Activated CD8-positive, alpha-beta T cell treated with anti-CD3 and anti-CD28 coated beads for 36 hours (primary cell): ENCODE measurements at regions not wholly inside any gene's neighbourhood (a gene's known extent, or its start where the extent isn't known, plus 50 kb on each side); places are given as distances from the start of the nearest gene placed in this dataset.
"Not testable (repeated sequence)": the region's sequence is repeated elsewhere in the genome, so short reads cannot be mapped to it uniquely, and the experiment has no call there.

Experiments
- ATAC-seq: fragments of 200-7000 bp; cut with Tn5 transposase; one replicate; pipeline ENCODE4 v1.10.0; 2021; ENCODE audit warnings: mild to moderate bottlenecking, moderate library complexity
- CTCF ChIA-PET: fragments of 350-600 bp; sonication (Branson Sonifier 250); formaldehyde crosslinking; loops from one replicate; lab custom pipeline; 2021; ENCODE audit warnings: antibody characterized with exemption; lab: Charles Lee
- POLR2A ChIA-PET: fragments of 350-600 bp; sonication (Branson Sonifier 250); formaldehyde crosslinking; loops from one replicate; lab custom pipeline; 2021; ENCODE audit warnings: antibody characterized with exemption; lab: Charles Lee
- DNase-seq: peaks from one replicate; pipeline ENCODE4 v3.0.0-alpha.2; 2020
- H3K27ac Mint-ChIP-seq: one replicate; pipeline ENCODE4 v1.8.0; 2021; ENCODE audit warnings: mild to moderate bottlenecking, mixed read lengths
- H3K27me3 Mint-ChIP-seq: one replicate; pipeline ENCODE4 v1.8.0; 2021; ENCODE audit warnings: mixed read lengths
- H3K36me3 Mint-ChIP-seq: one replicate; pipeline ENCODE4 v1.8.0; 2021; ENCODE audit warnings: low read depth, mixed read lengths
- H3K4me1 Mint-ChIP-seq: one replicate; pipeline ENCODE4 v1.8.0; 2021; ENCODE audit warnings: low read depth, mixed read lengths
- H3K4me3 Mint-ChIP-seq: one replicate; pipeline ENCODE4 v1.8.0; 2021; ENCODE audit warnings: mild to moderate bottlenecking, moderate library complexity, mixed read lengths
- H3K9me3 Mint-ChIP-seq: one replicate; pipeline ENCODE4 v1.8.0; 2021; ENCODE audit warnings: mixed read lengths
- intact Hi-C: fragments of 100-400 bp; cut with micrococcal nuclease; formaldehyde crosslinking; loops from one replicate; pipeline ENCODE4 v1.10.0; 2022
- TF ChIP-seq, protein P1 (sequence below): fragments of 200-600 bp; IDR thresholded peaks from one replicate; pipeline ENCODE4 v1.8.0; 2022; ENCODE audit warnings: antibody characterized with exemption, mild to moderate bottlenecking

DNA sequence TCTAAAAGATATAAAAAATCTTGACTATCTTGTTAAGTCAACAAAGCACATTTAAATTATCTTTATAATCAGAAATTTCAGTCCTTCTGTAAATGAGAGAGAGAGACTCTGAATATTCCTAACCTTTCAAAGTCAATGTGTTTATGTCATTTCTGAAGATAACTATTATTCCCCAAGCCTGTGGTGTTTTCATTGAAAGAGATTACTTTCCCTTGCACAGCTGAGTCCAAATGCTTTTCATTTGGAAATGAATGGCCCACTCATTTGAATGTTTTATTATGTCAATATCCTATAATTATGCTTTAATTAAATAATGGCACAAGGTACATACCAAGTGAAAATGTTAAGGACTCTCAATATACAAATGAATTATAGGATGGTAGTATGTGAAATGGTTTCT lies 680.0 kb upstream of the DPPA4 start:
- H3K9me3 Mint-ChIP-seq, result peaks cover 2% of the 10 kb centered on the region
- H3K27ac Mint-ChIP-seq, result no peak overlapping the region
- ChIA-PET CTCF (interaction anchor here (1.5 kb wide), 1 partner anchor 285 kb away, joined by 3 read pairs; no protein-coding TSS in a partner anchor), POLR2A (no interaction called here)
- intact Hi-C loops, result no loop called here
- H3K4me3 Mint-ChIP-seq, result no peak overlapping the region
- H3K36me3 Mint-ChIP-seq, result no peaks in the 10 kb centered on the region
- DNase-seq (no peak), ATAC-seq (no peak)
- peaks cover 15% of the 10 kb centered on the region for H3K4me1 Mint-ChIP-seq
- peaks cover 1% of the 10 kb centered on the region for H3K27me3 Mint-ChIP-seq
- TF ChIP-seq, protein P1, sequence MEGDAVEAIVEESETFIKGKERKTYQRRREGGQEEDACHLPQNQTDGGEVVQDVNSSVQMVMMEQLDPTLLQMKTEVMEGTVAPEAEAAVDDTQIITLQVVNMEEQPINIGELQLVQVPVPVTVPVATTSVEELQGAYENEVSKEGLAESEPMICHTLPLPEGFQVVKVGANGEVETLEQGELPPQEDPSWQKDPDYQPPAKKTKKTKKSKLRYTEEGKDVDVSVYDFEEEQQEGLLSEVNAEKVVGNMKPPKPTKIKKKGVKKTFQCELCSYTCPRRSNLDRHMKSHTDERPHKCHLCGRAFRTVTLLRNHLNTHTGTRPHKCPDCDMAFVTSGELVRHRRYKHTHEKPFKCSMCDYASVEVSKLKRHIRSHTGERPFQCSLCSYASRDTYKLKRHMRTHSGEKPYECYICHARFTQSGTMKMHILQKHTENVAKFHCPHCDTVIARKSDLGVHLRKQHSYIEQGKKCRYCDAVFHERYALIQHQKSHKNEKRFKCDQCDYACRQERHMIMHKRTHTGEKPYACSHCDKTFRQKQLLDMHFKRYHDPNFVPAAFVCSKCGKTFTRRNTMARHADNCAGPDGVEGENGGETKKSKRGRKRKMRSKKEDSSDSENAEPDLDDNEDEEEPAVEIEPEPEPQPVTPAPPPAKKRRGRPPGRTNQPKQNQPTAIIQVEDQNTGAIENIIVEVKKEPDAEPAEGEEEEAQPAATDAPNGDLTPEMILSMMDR, result no peak

DNA sequence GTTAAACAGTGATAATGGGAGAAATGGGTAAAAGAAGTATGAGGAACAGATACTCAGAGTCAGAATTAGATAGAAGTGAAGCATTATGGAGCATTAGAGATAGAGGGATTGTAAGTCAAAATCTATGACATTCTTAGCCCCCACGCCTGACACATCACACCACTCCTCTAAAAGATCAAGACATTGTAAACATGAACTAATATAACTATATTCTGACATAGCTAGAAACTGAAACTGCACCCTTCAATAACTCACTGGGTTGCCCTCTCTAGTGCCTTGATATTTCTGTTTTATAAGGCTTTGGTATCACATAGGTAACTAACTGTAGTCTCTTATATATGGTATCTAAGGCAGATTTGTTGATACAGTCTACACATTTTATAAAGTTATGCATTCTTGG lies 684.3 kb upstream of the DPPA4 start:
- DNase-seq (peak; percentile 10), ATAC-seq (peak; percentile 60)
- Mint-ChIP-seq H3K27me3 (peaks cover 1% of the 10 kb centered on the region), H3K9me3 (peaks cover 5% of the 10 kb centered on the region), H3K4me3 (no peak overlapping the region), H3K36me3 (no peaks in the 10 kb centered on the region), H3K27ac (no peak overlapping the region), H3K4me1 (peaks cover 2% of the 10 kb centered on the region)
- TF ChIP-seq, protein P1, result no peak
- intact Hi-C loops, result no loop called here
- ChIA-PET POLR2A (no interaction called here), CTCF (no interaction called here)

DNA sequence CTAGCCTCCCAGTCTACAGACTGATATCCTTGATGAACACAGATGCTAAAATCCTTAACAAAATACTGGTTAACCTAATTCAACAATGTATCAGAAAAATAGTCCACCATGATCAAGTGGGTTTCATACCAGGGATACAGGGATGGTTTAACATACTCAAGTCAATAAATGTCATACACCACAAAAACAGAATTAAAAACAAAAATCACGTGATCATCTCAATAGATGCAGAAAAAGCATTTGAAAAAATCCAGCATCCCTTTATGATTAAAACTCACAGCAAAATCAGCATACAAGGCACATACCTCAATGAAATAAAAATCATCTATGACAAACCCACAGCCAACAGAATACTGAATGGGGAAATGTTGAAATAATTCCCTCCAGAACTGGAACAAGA lies 685.7 kb upstream of the DPPA4 start:
- POLR2A ChIA-PET, ATAC-seq, intact Hi-C loops, DNase-seq, H3K4me1 Mint-ChIP-seq, H3K4me3 Mint-ChIP-seq, H3K9me3 Mint-ChIP-seq, H3K27me3 Mint-ChIP-seq, H3K36me3 Mint-ChIP-seq, H3K27ac Mint-ChIP-seq, CTCF ChIA-PET: not testable (repeated sequence)

DNA sequence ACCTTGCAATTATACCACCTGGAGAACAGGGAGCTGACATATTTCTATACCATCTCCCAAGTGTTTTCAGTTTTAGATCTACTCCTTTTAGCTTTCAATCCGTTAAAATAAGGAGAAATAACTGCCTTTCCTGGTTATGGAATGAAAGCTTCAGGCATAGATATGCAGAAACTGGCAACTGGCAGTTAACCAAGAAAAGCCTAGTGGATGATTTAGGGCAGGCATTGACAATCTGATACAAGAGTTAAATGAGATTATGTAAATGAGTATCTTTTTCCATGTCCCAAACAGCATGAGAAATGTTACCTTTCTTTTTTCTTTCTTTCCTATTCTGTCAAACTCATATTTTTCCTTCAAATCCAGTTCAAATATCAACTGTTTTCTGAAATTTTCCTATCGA lies 689.1 kb upstream of the DPPA4 start:
- DNase-seq (no peak), ATAC-seq (no peak)
- ChIA-PET POLR2A (no interaction called here), CTCF (no interaction called here)
- intact Hi-C loops, result no loop called here
- Mint-ChIP-seq H3K27ac (no peak overlapping the region), H3K27me3 (no peaks in the 10 kb centered on the region), H3K4me1 (peaks cover 2% of the 10 kb centered on the region), H3K9me3 (peaks cover 5% of the 10 kb centered on the region), H3K4me3 (no peak overlapping the region), H3K36me3 (no peaks in the 10 kb centered on the region)
- TF ChIP-seq, protein P1, result no peak

DNA sequence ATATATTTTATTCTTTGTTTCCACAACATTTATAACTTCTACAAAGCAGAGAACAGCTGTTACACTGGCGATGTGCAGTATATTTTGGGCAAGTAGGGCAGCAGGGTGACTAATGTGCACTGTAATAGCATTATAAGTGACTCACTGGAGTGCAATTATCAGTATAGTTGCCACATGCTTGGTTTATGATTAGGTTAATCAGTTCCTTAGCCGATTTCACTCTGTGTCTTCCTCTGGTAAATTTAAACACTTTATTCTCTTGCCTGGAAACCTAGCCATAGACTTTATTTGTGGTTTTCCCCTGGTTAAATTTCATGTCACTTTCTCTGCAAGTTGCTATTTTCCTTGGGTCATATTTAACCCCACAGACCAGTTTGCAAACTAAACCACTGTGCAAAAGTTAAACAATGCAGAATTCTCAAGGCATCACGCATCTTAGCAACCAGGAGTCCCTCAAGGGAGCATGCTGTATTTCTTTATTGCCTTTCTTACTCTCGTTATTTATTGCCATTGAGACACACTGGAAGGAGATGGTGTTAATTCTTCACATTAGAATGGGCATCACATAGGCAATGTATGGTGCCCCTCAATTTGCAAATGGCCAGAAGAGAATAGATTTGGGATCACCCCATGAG lies 690.2 kb upstream of the DPPA4 start:
- H3K36me3 Mint-ChIP-seq, result no peaks in the 10 kb centered on the region
- intact Hi-C loops, result no loop called here
- H3K27ac Mint-ChIP-seq, result no peak overlapping the region
- peaks cover 2% of the 10 kb centered on the region for H3K4me1 Mint-ChIP-seq
- no peak for DNase-seq
- no peak overlapping the region for H3K4me3 Mint-ChIP-seq
- peaks cover 5% of the 10 kb centered on the region for H3K9me3 Mint-ChIP-seq
- POLR2A ChIA-PET, result no interaction called here
- no peak for ATAC-seq
- H3K27me3 Mint-ChIP-seq, result no peaks in the 10 kb centered on the region
- TF ChIP-seq, protein P1, result no peak
- CTCF ChIA-PET, result no interaction called here
